Lower lobe of right lung (tissue), 2 donors: ENCODE measurements at regions not wholly inside any gene's neighbourhood (a gene's known extent, or its start where the extent isn't known, plus 50 kb on each side); places are given as distances from the start of the nearest gene placed in this dataset.

Experiments used
- ATAC-seq, 2 donors: fragments of 200-7000 bp; cut with Tn5 transposase; one replicate each; pipeline ENCODE4 v1.9.1; 2020 to 2022; ENCODE audit warnings: mild to moderate bottlenecking in 2 of 2, moderate library complexity in 2 of 2
- DNase-seq: peaks from one replicate; pipeline ENCODE4 v3.0.0-alpha.2; 2020
- H3K27ac ChIP-seq: fragments of 200-600 bp; one replicate; pipeline ENCODE4 v1.8.0; 2022
- H3K27me3 ChIP-seq: fragments of 200-600 bp; one replicate; pipeline ENCODE4 v1.8.0; 2022; ENCODE audit warnings: low read depth
- H3K36me3 ChIP-seq: fragments of 200-600 bp; one replicate; pipeline ENCODE4 v1.8.0; 2022; ENCODE audit warnings: mild to moderate bottlenecking
- H3K4me1 ChIP-seq: fragments of 200-600 bp; one replicate; pipeline ENCODE4 v1.8.0; 2022
- H3K4me3 ChIP-seq: fragments of 200-600 bp; one replicate; pipeline ENCODE4 v1.8.0; 2022; ENCODE audit warnings: mild to moderate bottlenecking
- H3K9me3 ChIP-seq: fragments of 200-600 bp; one replicate; pipeline ENCODE4 v1.8.0; 2022
- CTCF ChIP-seq: fragments of 200-600 bp; IDR thresholded peaks from one replicate; pipeline ENCODE4 v1.8.0; 2022; ENCODE audit warnings: antibody characterized with exemption, mild to moderate bottlenecking
- intact Hi-C: fragments of 100-400 bp; cut with DNase I; formaldehyde crosslinking; loops from one replicate; pipeline ENCODE4 v1.11.0; 2022
- donor health status: DM: no; HTN: yes; CAD: no; lungs with severe emphysema.

- Histone ChIP-seq H3K4me3 (no peak overlapping the region), H3K4me1 (no peaks in the 10 kb centered on the region), H3K27me3 (no peaks in the 10 kb centered on the region), H3K27ac (no peak overlapping the region), H3K9me3 (no peaks in the 10 kb centered on the region), H3K36me3 (no peaks in the 10 kb centered on the region)
- intact Hi-C loops = no loop called here
- DNase-seq (no peak), ATAC-seq (no peak)
- TF ChIP-seq CTCF = no peak
Measured at GRCh38 chr2:155766342-155767115, 566.0 kb downstream of the NR4A2 start.

- Histone ChIP-seq H3K36me3 (no peaks in the 10 kb centered on the region), H3K27ac (no peak overlapping the region), H3K27me3 (no peaks in the 10 kb centered on the region), H3K9me3 (no peaks in the 10 kb centered on the region), H3K4me1 (no peaks in the 10 kb centered on the region), H3K4me3 (no peak overlapping the region)
- TF ChIP-seq CTCF = no peak
- ATAC-seq = no peak
- DNase-seq = no peak
- intact Hi-C loops = no loop called here
Measured at GRCh38 chr2:155755481-155755880, 577.0 kb downstream of the NR4A2 start.

GRCh38 chr2:155748131-155748530 lies 584.4 kb downstream of the NR4A2 start:
- no peaks in the 10 kb centered on the region for H3K4me1 ChIP-seq
- ATAC-seq = no peak
- no peaks in the 10 kb centered on the region for H3K36me3 ChIP-seq
- no peak overlapping the region for H3K4me3 ChIP-seq
- intact Hi-C loops = no loop called here
- TF ChIP-seq CTCF = no peak
- H3K27ac ChIP-seq = no peak overlapping the region
- no peaks in the 10 kb centered on the region for H3K9me3 ChIP-seq
- no peaks in the 10 kb centered on the region for H3K27me3 ChIP-seq
- DNase-seq = no peak

GRCh38 chr2:155747531-155747930 lies 585.0 kb downstream of the NR4A2 start:
- no peaks in the 10 kb centered on the region for H3K4me1 ChIP-seq
- intact Hi-C loops = no loop called here

GRCh38 chr2:155733091-155733853 lies 599.2 kb downstream of the NR4A2 start:
- intact Hi-C loops = no loop called here
- no peak for ATAC-seq
- H3K27ac ChIP-seq = no peak overlapping the region
- H3K4me1 ChIP-seq = no peaks in the 10 kb centered on the region
- H3K36me3 ChIP-seq = no peaks in the 10 kb centered on the region
- no peak for TF ChIP-seq CTCF
- no peaks in the 10 kb centered on the region for H3K27me3 ChIP-seq
- no peaks in the 10 kb centered on the region for H3K9me3 ChIP-seq
- no peak overlapping the region for H3K4me3 ChIP-seq
- no peak for DNase-seq

More at GRCh38 chr2:155747531-155747930, 585.0 kb downstream of the NR4A2 start:
- Histone ChIP-seq H3K36me3 (no peaks in the 10 kb centered on the region), H3K9me3 (no peaks in the 10 kb centered on the region), H3K27me3 (no peaks in the 10 kb centered on the region), H3K27ac (no peak overlapping the region), H3K4me3 (no peak overlapping the region)
- ATAC-seq (no peak), DNase-seq (no peak)
- TF ChIP-seq CTCF = no peak
